Activated CD4-positive, CD25-positive, alpha-beta regulatory T cell treated with anti-CD3 and anti-CD28 coated beads, Interleukin-2, amount 50 U/mL, for 24 hours (primary cell): ENCODE measurements at regions not wholly inside any gene's neighbourhood (a gene's known extent, or its start where the extent isn't known, plus 50 kb on each side); places are given as distances from the start of the nearest gene placed in this dataset.

Source experiments
- ATAC-seq, 2 donors: fragments of 150-1000 bp; cut with Tn5 transposase; one replicate each; pipeline ENCODE4 v1.10.0; 2021; ENCODE audit warnings: mild to moderate bottlenecking in 1 of 2, moderate library complexity in 1 of 2

DNA sequence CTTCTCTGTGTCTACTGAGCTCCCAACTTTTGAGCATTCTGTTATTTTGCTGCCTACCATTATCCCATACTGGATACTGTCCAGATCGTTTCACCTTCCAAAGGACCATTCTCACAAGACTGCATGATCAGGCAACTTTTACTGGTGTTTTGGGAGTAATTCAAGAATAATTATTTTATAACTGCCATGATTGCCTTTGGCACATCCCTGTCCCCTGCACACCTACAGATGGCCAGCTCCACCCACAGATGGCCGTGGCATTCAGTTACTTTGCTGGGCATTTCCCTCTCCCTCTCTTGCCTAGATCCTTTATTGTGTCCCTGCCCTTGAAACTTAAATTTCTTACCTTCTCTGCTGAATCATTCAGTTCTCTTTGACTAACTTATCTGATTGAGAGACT lies 263.9 kb downstream of the DIPK2A start:
- no peak for ATAC-seq

DNA sequence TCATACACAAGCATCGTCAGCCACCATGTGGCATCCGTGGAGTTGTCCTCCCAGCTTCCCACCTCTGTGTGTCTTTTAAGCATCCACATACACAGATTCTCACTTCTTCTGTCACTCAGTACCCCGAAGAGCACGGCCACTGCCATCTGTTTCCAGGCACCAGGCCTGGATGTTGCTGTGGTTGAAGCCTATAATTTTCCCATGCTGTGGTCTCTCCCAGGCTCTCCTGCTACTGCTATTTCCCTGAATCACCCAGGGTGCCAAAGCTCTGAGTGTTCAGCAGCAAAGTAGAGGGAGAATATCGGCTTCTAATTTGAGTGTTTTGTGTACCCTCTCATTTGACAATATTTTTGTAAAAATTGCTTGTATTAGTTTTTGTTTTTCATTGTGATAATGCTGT lies 265.7 kb downstream of the DIPK2A start:
- ATAC-seq, result no peak

DNA sequence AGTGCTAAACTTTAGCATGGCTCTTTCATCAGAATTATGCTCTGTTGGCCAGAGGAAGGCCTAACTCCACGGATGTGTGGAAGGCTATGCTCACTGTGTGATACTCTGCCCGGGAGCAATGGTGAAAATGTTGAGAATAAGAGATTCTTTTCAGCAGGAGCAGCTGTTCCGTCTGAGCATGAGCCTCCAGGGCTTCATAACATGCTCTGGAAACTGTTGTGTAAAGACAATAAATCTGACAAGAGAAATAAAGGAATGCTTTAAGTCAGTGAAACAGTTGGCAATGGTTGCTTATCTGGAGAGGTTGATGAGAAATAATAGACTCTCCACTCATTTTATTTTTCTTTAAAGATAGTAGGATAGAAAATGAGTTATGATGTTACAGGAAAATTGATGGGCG lies 269.8 kb downstream of the DIPK2A start:
- no peak for ATAC-seq

DNA sequence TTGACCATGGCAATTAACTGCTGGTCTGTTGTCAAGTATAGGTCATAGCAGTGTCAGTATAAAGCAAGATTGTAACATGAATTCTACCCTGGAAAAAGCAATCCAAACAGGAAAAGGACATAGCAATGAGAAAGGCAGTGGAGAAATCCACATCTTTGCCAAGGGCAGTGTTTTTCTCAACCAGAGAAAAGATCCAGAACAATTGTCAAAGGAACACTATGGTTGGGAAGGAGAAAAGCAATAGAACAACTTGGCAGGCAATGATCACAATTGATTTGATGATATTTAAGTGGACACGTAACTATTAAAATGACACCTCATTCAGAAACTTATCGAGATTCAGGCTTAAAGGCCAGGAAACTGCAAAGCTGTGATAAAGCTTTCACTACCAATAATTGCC lies 271.1 kb downstream of the DIPK2A start:
- no peak for ATAC-seq

DNA sequence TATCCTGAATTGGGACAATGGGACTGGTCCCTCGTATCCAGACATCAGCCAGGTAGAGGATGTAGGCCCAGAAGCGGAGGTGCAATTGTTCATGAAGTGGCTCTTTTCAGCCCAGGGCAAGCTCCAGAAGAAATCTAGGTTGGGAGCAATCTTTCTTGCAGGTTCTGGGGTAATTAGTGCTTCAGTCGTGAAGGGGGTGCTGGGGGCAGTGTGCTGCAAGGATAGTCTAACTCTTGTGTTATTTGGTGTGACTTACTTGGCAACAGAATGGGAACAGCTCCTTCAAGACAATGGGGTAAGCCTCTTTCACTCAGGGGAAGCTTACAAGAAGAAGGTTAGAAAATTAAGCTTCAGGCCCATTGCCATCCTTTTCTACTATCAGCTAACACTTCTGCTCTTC lies 273.0 kb downstream of the DIPK2A start:
- no peak for ATAC-seq

DNA sequence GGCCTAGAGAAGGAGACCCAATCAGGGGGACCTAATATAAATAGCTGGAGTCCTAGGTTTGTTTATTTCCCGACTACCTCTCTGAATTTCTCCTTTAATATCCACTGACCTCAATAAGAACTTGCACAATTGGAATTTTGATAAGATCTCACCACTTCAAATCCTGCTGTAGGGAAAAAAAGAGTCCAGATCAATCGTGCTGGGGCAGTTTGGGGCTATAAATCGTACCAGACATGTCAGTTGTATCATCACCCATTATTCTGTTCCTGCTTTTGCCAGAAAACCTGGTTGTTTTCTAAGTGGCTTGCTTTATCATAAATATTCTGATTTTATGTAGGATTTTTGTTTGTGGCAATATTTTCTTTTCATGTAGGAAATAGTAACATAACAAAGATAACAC lies 281.3 kb downstream of the DIPK2A start:
- no peak for ATAC-seq

DNA sequence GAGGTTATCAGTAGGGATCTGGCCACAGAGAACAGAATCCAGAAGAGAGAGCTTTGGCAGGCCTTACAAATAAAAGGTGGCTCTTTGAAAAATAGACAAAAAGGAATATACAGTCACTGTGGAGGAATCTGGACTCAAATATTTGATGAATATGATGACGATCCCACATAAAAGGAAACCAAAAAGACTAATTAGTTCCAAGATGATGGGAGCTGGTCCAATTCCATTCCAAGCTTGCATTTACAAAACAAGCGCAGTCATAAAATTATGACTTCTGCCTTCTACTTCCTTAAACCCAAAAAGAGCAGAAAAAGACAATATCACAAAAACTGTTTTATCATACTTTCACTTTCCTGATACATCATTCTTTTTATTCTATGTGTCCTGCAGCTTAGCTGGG lies 285.8 kb downstream of the DIPK2A start:
- no peak for ATAC-seq

DNA sequence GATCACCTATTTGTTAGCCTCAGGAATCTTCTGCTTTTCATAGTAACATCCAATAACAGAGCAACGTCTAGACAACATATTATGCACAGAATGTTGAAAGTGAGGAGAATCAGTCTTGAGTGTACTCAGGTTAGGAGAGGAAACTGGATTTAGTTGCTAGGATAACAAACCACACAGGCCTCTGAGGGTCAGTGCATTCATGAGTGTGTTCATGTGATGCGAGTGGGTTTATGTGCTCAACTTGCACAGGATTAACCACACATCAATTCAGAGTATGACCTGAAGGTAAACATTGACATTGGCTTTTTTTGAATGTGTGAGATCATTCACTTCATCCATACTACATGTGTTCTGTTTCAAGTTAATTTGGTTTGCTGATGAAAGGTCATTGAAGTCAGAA lies 287.6 kb downstream of the DIPK2A start:
- no peak for ATAC-seq

DNA sequence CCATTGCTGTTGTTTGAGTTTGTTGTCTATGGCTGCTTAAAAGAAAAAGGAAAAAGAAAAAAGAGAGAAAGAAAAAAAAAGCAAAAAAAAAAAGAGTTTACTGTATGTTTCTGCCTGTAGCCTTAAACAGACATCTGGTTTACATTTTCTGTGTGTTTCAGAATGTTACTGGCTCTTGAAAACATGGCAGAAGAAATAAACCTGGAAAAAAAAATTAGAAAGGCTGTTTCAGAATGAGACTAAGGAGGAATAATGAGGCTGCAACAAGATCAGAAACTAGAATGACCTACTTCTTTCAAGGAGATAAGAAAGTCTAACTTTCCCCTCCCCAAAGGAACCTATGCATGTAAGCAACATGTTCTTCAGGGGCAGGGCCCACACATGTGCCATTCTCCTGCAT lies 292.1 kb downstream of the DIPK2A start:
- ATAC-seq, result no peak

DNA sequence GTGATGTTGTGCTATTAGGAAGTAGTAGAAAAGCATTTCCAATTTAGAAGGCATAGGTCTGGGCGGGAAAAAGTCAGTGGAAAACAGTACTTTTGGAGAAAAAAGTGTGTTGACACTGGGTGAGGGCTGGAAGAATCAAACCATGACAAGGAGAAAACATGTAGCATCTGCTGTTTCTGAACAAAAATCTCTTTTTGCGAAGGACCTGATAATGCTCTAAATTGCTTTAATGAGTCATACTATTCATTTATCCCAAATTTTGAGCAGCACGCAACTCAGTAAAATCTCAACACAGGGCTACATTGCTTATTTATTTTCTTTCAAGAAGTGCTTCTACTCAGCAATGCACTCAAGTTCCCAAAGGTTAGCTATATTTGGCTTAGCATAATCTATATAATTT lies 292.7 kb downstream of the DIPK2A start:
- no peak for ATAC-seq

DNA sequence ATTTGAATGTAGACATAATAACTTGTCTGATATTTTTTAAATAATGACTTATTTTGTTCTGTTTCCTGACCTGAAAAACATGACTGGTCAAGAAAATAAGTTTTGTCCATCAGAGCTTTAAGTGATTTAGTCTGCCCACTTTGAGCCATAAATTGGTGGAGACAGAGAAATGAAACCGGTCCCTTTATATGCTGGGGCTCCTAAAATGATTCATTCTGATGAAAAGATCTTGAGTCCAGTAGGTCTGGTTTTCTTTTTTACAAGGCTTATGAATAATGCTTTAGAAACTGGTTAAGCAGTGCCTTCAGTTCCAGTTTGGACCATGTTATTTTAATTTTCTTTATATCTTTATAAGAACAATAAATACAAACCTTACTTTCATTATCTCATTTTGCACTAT lies 293.2 kb downstream of the DIPK2A start:
- ATAC-seq, result no peak

DNA sequence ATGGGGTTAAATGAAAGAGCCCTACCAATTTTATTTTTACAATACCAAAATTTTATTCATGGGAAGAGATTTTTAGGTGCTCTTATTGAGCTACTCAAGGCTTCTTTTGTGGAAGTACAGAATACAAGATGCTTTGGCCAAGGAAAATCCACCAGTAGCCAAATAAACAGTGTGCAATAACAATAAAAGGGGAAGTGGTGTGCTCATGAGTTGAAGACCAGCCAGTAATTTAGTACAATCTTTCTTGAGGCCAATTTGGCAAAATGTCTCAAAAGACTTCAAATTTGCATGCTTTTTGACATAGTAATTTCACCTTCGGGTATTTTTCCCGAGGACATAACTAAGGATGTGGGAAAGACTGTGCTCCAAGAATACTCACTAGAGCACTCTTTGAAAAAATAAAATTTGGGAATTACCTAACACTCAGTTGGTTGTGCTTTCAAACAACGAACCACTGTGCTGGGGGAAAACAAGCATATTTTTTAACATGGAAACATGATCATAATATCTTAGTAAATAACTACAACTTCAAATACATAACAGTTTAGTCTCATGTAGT lies 294.0 kb downstream of the DIPK2A start:
- ATAC-seq, result no peak

DNA sequence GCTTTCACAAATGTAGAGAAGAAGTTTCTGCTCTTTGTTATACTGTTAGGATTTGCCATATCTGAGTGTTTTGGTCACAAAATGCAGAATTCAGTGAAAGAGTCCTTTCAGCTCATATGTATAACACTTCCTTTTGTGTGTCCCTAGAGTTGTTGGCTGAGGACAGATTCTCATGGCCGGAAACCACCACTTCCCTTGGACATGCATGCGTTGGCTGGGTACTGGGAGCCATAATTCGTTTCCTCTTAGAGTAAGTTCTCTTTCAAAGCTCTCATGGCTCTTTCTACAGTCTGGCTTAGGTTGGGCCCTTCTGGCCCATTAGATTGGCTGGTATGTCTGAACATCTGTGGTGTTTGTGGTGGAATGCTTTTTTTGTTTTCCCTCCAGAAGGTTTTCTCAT lies 298.5 kb downstream of the DIPK2A start:
- no peak for ATAC-seq

DNA sequence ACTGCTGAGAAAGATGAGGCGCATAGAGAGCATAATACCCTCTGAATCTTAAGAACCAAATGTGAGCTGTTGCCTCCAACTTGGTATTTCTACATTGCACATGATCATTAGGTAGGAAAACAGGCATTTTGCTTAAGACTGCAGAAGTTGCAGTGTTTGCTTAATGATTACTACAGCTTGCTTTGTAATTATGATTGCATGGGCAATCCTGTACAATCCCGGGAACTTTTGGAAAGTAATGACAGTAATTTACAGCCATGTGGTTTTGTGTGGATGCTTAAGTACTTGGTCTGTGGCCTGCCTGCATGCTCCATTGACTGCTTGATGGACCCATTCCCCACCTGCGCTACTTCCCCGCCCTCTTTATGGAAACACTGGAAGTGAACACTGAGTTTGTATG lies 301.1 kb downstream of the DIPK2A start:
- ATAC-seq, result no peak

DNA sequence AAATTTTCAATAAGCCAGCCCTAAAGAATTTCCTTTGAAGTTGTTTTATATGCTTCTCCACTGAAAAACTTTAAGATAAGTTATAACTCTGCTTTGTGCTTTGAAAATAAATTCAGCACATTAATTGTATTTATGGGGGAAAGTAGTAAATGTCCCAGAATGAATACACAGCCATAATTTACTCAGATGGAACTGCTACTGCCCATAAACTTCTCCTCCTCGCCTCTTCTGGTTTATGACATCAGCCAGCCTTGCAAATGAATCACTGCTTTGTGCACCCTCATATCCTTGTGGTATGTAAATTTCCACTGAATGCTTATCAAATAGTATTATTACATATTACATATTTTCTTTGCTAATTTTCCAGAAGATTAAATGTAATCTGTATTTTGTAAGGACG lies 302.0 kb downstream of the DIPK2A start:
- ATAC-seq, result no peak

DNA sequence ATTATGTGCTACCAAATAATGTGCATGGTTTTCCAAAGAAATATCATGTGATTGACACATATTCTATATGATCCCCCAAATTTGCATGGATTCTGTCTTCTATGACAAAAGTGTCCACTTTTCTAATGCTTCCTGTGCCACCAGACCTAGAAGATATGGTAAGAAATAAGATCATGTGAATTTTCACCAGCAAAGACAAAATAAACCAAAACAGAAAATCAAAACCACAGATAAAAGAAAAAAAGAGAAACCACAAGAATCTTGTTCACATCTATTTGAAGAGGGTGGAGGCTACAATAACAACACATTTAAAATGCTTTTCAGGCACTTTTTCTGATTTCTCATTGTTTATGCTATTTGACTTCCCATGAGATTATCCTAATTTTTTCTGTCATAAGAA lies 303.4 kb downstream of the DIPK2A start:
- no peak for ATAC-seq

DNA sequence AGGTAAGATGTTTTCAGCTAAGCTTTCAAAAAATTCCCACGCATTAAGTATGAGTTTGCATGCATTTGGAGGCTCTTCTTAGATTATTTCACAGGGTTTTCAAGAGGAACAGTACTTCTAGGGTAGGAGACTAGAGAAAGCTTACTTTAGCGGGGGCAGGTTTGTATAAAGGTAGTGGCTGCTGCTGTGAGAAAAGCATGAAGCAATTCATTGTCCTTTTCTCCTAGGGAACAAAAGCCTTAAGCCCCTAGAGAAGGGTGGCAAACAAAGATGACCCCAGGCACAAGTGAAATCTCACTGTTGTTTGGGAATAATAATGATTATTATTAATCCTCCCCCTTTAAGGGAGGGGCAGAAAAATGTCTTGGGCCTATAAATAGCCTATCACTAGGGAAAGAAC lies 310.7 kb downstream of the DIPK2A start:
- ATAC-seq, result no peak

DNA sequence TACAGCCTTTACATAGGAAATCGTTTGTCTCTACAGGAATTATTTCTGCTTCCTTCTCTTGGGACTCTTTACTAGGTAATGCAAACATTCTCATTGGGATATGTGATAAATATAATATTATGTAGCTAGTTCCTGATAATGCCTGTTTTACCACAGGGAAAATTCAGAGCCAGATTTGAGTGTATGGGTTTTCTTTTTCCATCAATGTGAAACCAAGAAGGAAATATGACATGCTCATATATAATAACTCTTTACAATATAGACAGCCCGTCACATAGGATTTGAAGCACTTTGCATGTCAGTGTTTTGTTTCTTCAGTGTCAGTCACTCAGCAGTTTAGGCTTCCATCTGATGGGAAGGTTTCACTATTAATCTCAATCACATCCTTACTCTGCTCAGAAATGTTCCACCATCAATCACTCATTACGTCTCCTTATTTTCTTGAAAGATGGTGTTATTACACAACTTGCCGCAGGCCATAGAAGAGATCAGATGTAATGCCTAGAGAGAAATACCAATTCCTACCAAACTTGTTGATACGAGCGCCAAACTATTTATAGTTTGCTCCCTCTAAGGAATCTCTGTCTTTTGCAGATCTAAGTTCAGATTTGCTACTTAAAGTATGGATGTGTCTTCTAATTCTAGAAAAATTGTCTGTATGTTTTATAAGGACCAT lies 314.8 kb downstream of the DIPK2A start:
- ATAC-seq, result no peak

DNA sequence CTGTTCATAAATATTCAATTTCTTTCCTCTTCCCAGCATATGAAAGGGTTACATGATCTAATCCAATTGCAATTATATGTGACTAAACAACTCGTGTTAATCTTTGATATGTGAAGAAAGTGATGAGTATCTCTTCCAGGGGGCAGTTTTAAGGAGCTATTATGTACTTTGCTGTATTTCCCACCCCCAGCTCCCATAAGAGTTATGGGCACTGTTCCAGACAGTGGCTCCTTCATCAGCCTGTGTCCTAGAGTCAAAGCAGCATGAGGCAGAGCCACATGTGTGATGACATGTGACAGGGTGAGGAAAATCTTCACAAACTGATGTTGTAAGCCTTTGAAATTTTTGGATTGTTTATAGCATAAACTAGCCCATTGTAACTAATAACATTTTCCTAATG lies 315.4 kb downstream of the DIPK2A start:
- no peak for ATAC-seq

DNA sequence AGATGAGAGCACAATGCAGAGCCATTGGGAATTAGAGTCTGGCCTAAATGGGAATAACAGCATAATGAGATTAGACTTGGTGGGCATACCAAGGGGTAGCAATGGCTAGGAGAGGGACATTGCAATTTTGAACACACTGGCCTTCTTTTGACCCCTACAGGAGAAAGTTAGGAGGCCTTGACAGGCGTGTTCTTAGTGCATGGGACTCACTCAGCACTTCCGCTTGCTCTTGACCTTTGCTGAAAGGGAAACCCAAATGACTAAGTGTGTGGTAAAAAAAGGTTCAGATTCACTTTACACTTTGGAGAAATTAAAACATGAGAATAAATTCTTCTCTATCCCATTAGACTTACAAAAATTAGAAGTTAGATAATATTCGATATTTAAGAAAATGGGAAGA lies 317.4 kb downstream of the DIPK2A start:
- no peak for ATAC-seq

DNA sequence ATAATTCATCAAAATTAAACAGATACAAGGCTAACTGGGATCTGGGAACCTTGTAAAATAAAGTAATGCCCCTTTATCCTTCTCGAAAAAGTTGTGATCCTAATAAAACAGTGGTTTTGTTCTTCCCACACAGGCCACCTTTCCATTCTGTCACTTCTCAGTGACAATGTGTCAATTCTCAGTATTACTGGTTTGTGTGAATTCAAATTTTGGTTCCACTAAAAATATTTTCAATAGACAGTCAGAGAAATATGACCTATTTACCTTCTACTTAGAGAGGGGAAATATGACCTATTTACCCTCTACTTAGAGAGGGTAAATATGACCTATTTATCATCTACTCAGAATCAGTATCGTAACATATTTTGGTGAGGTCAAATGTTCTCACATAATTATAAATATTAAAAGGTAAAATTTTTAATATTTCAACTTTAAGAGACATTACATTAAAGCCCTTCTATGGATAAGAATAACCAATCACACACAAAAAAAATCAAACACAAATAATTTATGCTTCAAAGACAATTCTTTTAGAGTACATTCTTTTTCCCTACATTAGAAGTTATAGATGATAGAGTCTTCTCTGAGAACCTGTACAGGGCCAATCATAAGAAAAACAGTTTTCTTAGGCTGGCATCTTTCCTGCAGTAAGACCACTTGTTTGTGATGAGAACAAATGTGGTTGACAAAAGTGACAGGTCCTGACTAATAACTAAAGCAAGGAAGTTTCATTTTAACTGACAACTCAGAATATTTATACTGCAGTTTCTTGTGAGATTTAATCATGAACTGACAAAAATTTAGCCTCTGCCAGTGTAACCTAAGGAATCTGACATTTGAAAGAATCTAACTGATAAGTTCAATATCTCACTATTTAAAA lies 323.3 kb downstream of the DIPK2A start:
- peak in 1 of 2 donors; percentile 17 for ATAC-seq

DNA sequence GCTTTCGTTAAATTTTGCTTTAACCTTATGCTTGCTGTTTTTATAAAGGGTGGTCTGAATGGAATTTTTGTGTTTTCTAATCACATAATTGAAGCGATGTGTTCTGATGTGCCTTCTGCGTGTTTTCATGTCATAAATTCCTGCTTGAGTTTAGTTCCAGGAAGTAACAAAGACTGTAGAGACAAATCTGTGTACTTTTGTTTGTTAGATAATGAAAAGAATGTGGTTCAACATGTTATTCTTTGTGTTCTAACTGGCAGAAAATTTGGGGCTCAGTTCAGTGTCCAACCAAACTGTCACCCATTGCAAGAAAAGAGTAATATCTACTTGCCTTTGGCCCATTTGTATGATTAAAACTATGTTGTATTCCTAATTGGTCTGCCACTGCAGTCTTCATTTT lies 324.0 kb downstream of the DIPK2A start:
- ATAC-seq, result no peak

DNA sequence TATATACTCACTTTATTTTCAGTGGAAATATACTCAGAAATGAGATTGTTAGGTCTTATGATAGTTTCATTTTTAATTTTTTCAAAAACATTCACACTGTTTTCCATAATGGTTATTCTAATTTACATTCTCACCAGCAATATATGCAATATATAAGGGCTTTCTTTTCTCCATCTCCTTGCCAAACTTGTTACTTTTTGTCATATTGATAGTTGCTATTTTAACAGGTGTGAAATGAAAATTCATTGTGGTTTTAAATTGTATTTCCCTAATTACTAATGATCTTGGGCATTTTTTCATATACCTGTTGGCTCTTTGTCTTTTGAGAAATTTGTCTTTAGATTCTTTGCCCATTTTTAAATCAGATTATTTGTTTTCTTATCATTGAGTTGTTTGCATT lies 325.2 kb downstream of the DIPK2A start:
- no peak for ATAC-seq

DNA sequence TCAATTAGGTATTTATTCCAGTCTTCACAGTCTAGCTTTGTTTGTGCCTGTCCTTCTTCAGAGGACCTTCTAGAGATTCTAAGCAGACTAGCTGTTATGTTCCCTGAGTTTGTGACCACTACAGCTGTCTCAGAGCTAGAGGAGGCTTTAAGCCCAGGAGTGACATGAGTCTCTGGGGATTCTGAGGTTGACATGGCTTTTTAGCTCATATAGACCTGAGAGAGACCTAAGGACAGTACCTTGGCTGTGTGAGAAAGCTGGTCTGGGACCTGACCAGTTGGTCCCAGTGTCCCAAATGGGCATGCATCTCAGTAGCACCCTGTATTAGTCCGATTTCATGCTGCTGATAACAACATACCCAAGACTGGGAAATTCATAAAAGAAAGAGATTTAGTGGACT lies 330.2 kb downstream of the DIPK2A start:
- ATAC-seq, result no peak
